ENCODE measurements at regions not wholly inside any gene's neighbourhood (a gene's known extent, or its start where the extent isn't known, plus 50 kb on each side); places are given as distances from the start of the nearest gene placed in this dataset.

GRCh38 chrX:40272776-40273175, 175.0 kb upstream of the BCOR start:
- Histone ChIP-seq H3K9ac (ENCODE audit: low read length in 3 of 3) (no peak overlapping the region), H3K27ac (ENCODE audit: low read depth in 2 of 2, low read length in 2 of 2) (no peak overlapping the region), H3K9me3 (ENCODE audit: control insufficient read depth in 2 of 3, insufficient read depth in 1 of 3, low read length in 3 of 3) (no peaks in the 10 kb centered on the region), H3K36me3 (ENCODE audit: control insufficient read depth in 2 of 3, insufficient read depth in 3 of 3, low read length in 3 of 3) (no peaks in the 10 kb centered on the region), H3K4me3 (ENCODE audit: low read length in 3 of 3) (no peak overlapping the region), H3K27me3 (ENCODE audit: control insufficient read depth, insufficient read depth, low read length) (peaks cover 3% of the 10 kb centered on the region), H3K4me1 (ENCODE audit: control insufficient read depth in 2 of 3, insufficient read depth in 2 of 3, low read depth in 1 of 3, low read length in 3 of 3) (peaks cover 0 to 1% (median 0%) of the 10 kb centered on the region in 3 donors)
- no peak for TF ChIP-seq CTCF (IDR thresholded peaks at IDR 0.05; ENCODE audit: borderline replicate concordance, extremely low read depth, insufficient read depth)
- intact Hi-C loops (cut with DNase I) = no loop called here
- DNase-seq (no peak), FAIRE-seq (no peak)

GRCh38 chrX:40272141-40272540, 174.4 kb upstream of the BCOR start:
- H3K4me3 ChIP-seq (ENCODE audit: low read length in 3 of 3) = no peak overlapping the region
- no peaks in the 10 kb centered on the region for H3K36me3 ChIP-seq (ENCODE audit: control insufficient read depth in 2 of 3, insufficient read depth in 3 of 3, low read length in 3 of 3)
- no peak for DNase-seq
- H3K9me3 ChIP-seq (ENCODE audit: control insufficient read depth in 2 of 3, insufficient read depth in 1 of 3, low read length in 3 of 3) = no peaks in the 10 kb centered on the region
- H3K9ac ChIP-seq (ENCODE audit: low read length in 3 of 3) = no peak overlapping the region
- peaks cover 0 to 5% (median 0%) of the 10 kb centered on the region in 3 donors for H3K4me1 ChIP-seq (ENCODE audit: control insufficient read depth in 2 of 3, insufficient read depth in 2 of 3, low read depth in 1 of 3, low read length in 3 of 3)
- intact Hi-C loops (cut with DNase I) = no loop called here
- H3K27ac ChIP-seq (ENCODE audit: low read depth in 2 of 2, low read length in 2 of 2) = no peak overlapping the region
- peaks cover 4% of the 10 kb centered on the region for H3K27me3 ChIP-seq (ENCODE audit: control insufficient read depth, insufficient read depth, low read length)
- TF ChIP-seq CTCF (IDR thresholded peaks at IDR 0.05; ENCODE audit: borderline replicate concordance, extremely low read depth, insufficient read depth) = no peak
- FAIRE-seq = no peak

GRCh38 chrX:40268188-40268520, 170.4 kb upstream of the BCOR start:
- no peak overlapping the region for H3K27ac ChIP-seq (ENCODE audit: low read depth in 2 of 2, low read length in 2 of 2)
- H3K4me1 ChIP-seq (ENCODE audit: control insufficient read depth in 2 of 3, insufficient read depth in 2 of 3, low read depth in 1 of 3, low read length in 3 of 3) = peaks cover 0 to 7% (median 0%) of the 10 kb centered on the region in 3 donors
- H3K9ac ChIP-seq (ENCODE audit: low read length in 3 of 3) = no peak overlapping the region
- H3K9me3 ChIP-seq (ENCODE audit: control insufficient read depth in 2 of 3, insufficient read depth in 1 of 3, low read length in 3 of 3) = no peaks in the 10 kb centered on the region
- intact Hi-C loops (cut with DNase I) = no loop called here
- no peaks in the 10 kb centered on the region for H3K36me3 ChIP-seq (ENCODE audit: control insufficient read depth in 2 of 3, insufficient read depth in 3 of 3, low read length in 3 of 3)
- DNase-seq (no peak), FAIRE-seq (no peak)
- peaks cover 4% of the 10 kb centered on the region for H3K27me3 ChIP-seq (ENCODE audit: control insufficient read depth, insufficient read depth, low read length)
- no peak for TF ChIP-seq CTCF (IDR thresholded peaks at IDR 0.05; ENCODE audit: borderline replicate concordance, extremely low read depth, insufficient read depth)
- no peak overlapping the region for H3K4me3 ChIP-seq (ENCODE audit: low read length in 3 of 3)

Measured in kidney (tissue), 13 donors.